GM18868 (cell line): ENCODE measurements at regions not wholly inside any gene's neighbourhood (a gene's known extent, or its start where the extent isn't known, plus 50 kb on each side); places are given as distances from the start of the nearest gene placed in this dataset.

Experiments used
- ATAC-seq: cut with Tn5 transposase; IDR thresholded peaks from one replicate; pipeline ENCODE4 v1.9.1; 2021; ENCODE audit warnings: mild to moderate bottlenecking, moderate library complexity; ENCODE audit not compliant: unreplicated experiment

GRCh38 chr1:5254131-5254725, 599.8 kb downstream of the AJAP1 start:
- ATAC-seq = no peak

- no peak for ATAC-seq
These were observed 598.6 kb downstream of the AJAP1 start for GRCh38 chr1:5253036-5253435.

- ATAC-seq = no peak
These were observed 595.9 kb downstream of the AJAP1 start for GRCh38 chr1:5250336-5250735.

GRCh38 chr1:5245348-5245747, 590.9 kb downstream of the AJAP1 start:
- no peak for ATAC-seq

GRCh38 chr1:5244631-5245285, 590.3 kb downstream of the AJAP1 start:
- ATAC-seq = no peak

GRCh38 chr1:5242850-5243249, 588.4 kb downstream of the AJAP1 start:
- ATAC-seq = no peak

- no peak for ATAC-seq
These were observed 585.5 kb downstream of the AJAP1 start for GRCh38 chr1:5239911-5240310.

- no peak for ATAC-seq
These were observed 584.1 kb downstream of the AJAP1 start for GRCh38 chr1:5238351-5239130.

GRCh38 chr1:5235355-5235899, 581.0 kb downstream of the AJAP1 start:
- ATAC-seq = no peak

GRCh38 chr1:5232537-5232936, 578.1 kb downstream of the AJAP1 start:
- ATAC-seq = no peak

- ATAC-seq = no peak
These were observed 577.3 kb downstream of the AJAP1 start for GRCh38 chr1:5231541-5232315.

- no peak for ATAC-seq
These were observed 572.7 kb downstream of the AJAP1 start for GRCh38 chr1:5227114-5227513.

- ATAC-seq = no peak
These were observed 571.6 kb downstream of the AJAP1 start for GRCh38 chr1:5225707-5226704.

- no peak for ATAC-seq
These were observed 568.8 kb downstream of the AJAP1 start for GRCh38 chr1:5223206-5223605.

GRCh38 chr1:5222626-5223025, 568.2 kb downstream of the AJAP1 start:
- ATAC-seq = no peak

GRCh38 chr1:5221451-5221850, 567.0 kb downstream of the AJAP1 start:
- no peak for ATAC-seq

GRCh38 chr1:5220821-5221220, 566.4 kb downstream of the AJAP1 start:
- ATAC-seq = no peak

- ATAC-seq = no peak
These were observed 566.0 kb downstream of the AJAP1 start for GRCh38 chr1:5220421-5220820.

- ATAC-seq = no peak
These were observed 545.6 kb downstream of the AJAP1 start for GRCh38 chr1:5200006-5200405.

GRCh38 chr1:5198328-5198727, 543.9 kb downstream of the AJAP1 start:
- ATAC-seq = no peak
